SK-N-SH (cell line): ENCODE measurements at regions not wholly inside any gene's neighbourhood (a gene's known extent, or its start where the extent isn't known, plus 50 kb on each side); places are given as distances from the start of the nearest gene placed in this dataset.

Experiments used
- CTCF ChIA-PET: fragments of 300-600, 350-600 bp; formaldehyde crosslinking; extraction: SDS; loops from one replicate; lab custom pipeline; 2021; lab: Yijun Ruan, JAX
- POLR2A ChIA-PET: fragments of 350-600 bp; sonication (Branson Sonifier 250); formaldehyde crosslinking; extraction: SDS; loops from one replicate; lab custom pipeline; 2020; ENCODE audit warnings: antibody characterized with exemption, inconsistent platforms; lab: Yijun Ruan, JAX
- DNase-seq: peaks from one replicate; pipeline ENCODE4 v3.0.0; 2012
- H2AFZ ChIP-seq: fragments of 200-600 bp; sonication (generic); 2 replicates; pipeline ENCODE4 v1.8.1; 2016; ENCODE audit warnings: antibody characterized with exemption, mild to moderate bottlenecking, low read depth
- H3F3A ChIP-seq: fragments of 200-600 bp; sonication (generic); replicated peaks from 2 replicates; pipeline ENCODE3; 2016; ENCODE audit warnings: antibody characterized with exemption, mild to moderate bottlenecking; ENCODE audit not compliant: insufficient read depth
- H3K27ac ChIP-seq, 2 experiments: fragments of 200-500 bp in 1 of 2; fragments of 200-600 bp in 1 of 2; sonication (Bioruptor generic) in 1 of 2; sonication (generic), shearing (Covaris generic) in 1 of 2; 2 replicates each; pipeline versions ENCODE4 v1.5.1 to v1.6.1; 2014 to 2016; ENCODE audit warnings: low read depth in 2 of 2, inconsistent platforms in 1 of 2, low read length in 1 of 2, mild to moderate bottlenecking in 1 of 2, mixed read lengths in 1 of 2
- H3K27me3 ChIP-seq: fragments of 200-600 bp; sonication (generic), shearing (Covaris generic); 2 replicates; pipeline ENCODE4 v1.6.1; 2016; ENCODE audit warnings: mixed run types; ENCODE audit not compliant: insufficient read depth
- H3K36me3 ChIP-seq, 2 experiments: fragments of 200-500 bp in 1 of 2; fragments of 200-600 bp in 1 of 2; sonication (Bioruptor generic) in 1 of 2; sonication (generic) in 1 of 2; replicated peaks in 1 of 2; 2 replicates each; pipeline versions ENCODE3 to v1.5.1; 2014 to 2016; ENCODE audit warnings: low read length in 1 of 2, mild to moderate bottlenecking in 1 of 2; ENCODE audit not compliant: insufficient read depth in 2 of 2, control insufficient read depth in 1 of 2
- H3K4me1 ChIP-seq, 2 experiments: fragments of 200-500 bp in 1 of 2; fragments of 200-600 bp in 1 of 2; sonication (Bioruptor generic) in 1 of 2; sonication (generic), shearing (Covaris generic) in 1 of 2; 2 replicates each; pipeline versions ENCODE4 v1.5.1 to v1.6.1; 2014 to 2016; ENCODE audit warnings: low read depth in 1 of 2, low read length in 1 of 2, mixed run types in 1 of 2; ENCODE audit not compliant: insufficient read depth in 2 of 2, control insufficient read depth in 1 of 2
- H3K4me2 ChIP-seq: fragments of 200-600 bp; sonication (generic), shearing (Covaris generic); 2 replicates; pipeline ENCODE4 v1.6.1; 2017; ENCODE audit warnings: mixed run types
- H3K4me3 ChIP-seq, 2 experiments: fragments of 200-500 bp in 1 of 2; fragments of 200-600 bp in 1 of 2; sonication (Bioruptor generic) in 1 of 2; sonication (generic), shearing (Covaris generic) in 1 of 2; 2 replicates each; pipeline versions ENCODE4 v1.5.1 to v1.8.1; 2014 to 2016; ENCODE audit warnings: low read depth in 2 of 2, inconsistent platforms in 1 of 2, low read length in 1 of 2, mild to moderate bottlenecking in 1 of 2, mixed read lengths in 1 of 2, moderate library complexity in 1 of 2
- H3K79me2 ChIP-seq: fragments of 200-600 bp; sonication (generic); 2 replicates; pipeline ENCODE4 v1.8.1; 2017; ENCODE audit warnings: mild to moderate bottlenecking; ENCODE audit not compliant: insufficient read depth
- H3K9ac ChIP-seq: fragments of 200-600 bp; sonication (generic); 2 replicates; pipeline ENCODE4 v1.6.1; 2017; ENCODE audit warnings: mixed run types
- H3K9me2 ChIP-seq: fragments of 200-600 bp; sonication (generic); 2 replicates; pipeline ENCODE4 v1.6.1; 2017; ENCODE audit warnings: mixed run types
- H3K9me3 ChIP-seq: fragments of 200-600 bp; sonication (generic); 2 replicates; pipeline ENCODE4 v1.6.1; 2017; ENCODE audit warnings: mixed run types, mild to moderate bottlenecking, moderate library complexity
- H4K20me1 ChIP-seq: fragments of 200-600 bp; sonication (generic); 2 replicates; pipeline ENCODE4 v1.6.1; 2017; ENCODE audit warnings: mild to moderate bottlenecking, mixed run types; ENCODE audit not compliant: insufficient read depth
- FOSL2 ChIP-seq: IDR thresholded peaks from 2 replicates; pipeline ENCODE4 v1.4.0; 2012; ENCODE audit warnings: low read depth, mild to moderate bottlenecking, moderate library complexity, borderline replicate concordance
- GATA2 ChIP-seq: sonication (generic); formaldehyde crosslinking; IDR thresholded peaks from 2 replicates; pipeline ENCODE4 v1.5.0; 2020; ENCODE audit warnings: mild to moderate bottlenecking, missing genetic modification reagents
- IRF3 ChIP-seq: fragments of 150-350 bp; IDR thresholded peaks from 2 replicates; pipeline ENCODE4 v1.6.1; 2016; ENCODE audit warnings: mild to moderate bottlenecking, low read depth, low read length
- NFIC ChIP-seq: IDR thresholded peaks from 2 replicates; pipeline ENCODE4 v1.4.0; 2012; ENCODE audit warnings: borderline replicate concordance
- NRF1 ChIP-seq: IDR thresholded peaks from 2 replicates; pipeline ENCODE4 v1.6.1; 2012; ENCODE audit warnings: low read depth, mild to moderate bottlenecking, low read length
- RFX5 ChIP-seq: IDR thresholded peaks from 2 replicates; pipeline ENCODE4 v1.6.1; 2012; ENCODE audit warnings: mild to moderate bottlenecking, improper control_type of control experiment, low read length
- USF1 ChIP-seq: IDR thresholded peaks from 2 replicates; pipeline ENCODE4 v1.4.0; 2012; ENCODE audit warnings: low read depth, borderline replicate concordance
- YY1 ChIP-seq: IDR thresholded peaks from 2 replicates; pipeline ENCODE4 v1.4.0; 2012; ENCODE audit warnings: low read depth, mild to moderate bottlenecking
- WGBS: methylation state at CpG from one replicate; pipeline ENCODE4 v1.1.6; 2017; ENCODE audit warnings: low lambda C conversion rate; 5-methylcytosine and 5-hydroxymethylcytosine counted together
- TF ChIP-seq, protein P1 (sequence below): IDR thresholded peaks from 2 replicates; pipeline ENCODE4; 2012
- TF ChIP-seq, protein P2 (sequence below): fragments of 150-350 bp; IDR thresholded peaks from 2 replicates; pipeline ENCODE4 v1.6.1; 2017; ENCODE audit warnings: antibody characterized with exemption, low read length, low read depth, borderline replicate concordance
- TF ChIP-seq, protein P3 (sequence below): IDR thresholded peaks from 2 replicates; pipeline ENCODE4 v1.4.0; 2012; ENCODE audit warnings: low read depth

GRCh38 chr20:53880108-53880641 lies 190.2 kb downstream of the BCAS1 start:
- POLR2A ChIA-PET: no interaction called here

DNA sequence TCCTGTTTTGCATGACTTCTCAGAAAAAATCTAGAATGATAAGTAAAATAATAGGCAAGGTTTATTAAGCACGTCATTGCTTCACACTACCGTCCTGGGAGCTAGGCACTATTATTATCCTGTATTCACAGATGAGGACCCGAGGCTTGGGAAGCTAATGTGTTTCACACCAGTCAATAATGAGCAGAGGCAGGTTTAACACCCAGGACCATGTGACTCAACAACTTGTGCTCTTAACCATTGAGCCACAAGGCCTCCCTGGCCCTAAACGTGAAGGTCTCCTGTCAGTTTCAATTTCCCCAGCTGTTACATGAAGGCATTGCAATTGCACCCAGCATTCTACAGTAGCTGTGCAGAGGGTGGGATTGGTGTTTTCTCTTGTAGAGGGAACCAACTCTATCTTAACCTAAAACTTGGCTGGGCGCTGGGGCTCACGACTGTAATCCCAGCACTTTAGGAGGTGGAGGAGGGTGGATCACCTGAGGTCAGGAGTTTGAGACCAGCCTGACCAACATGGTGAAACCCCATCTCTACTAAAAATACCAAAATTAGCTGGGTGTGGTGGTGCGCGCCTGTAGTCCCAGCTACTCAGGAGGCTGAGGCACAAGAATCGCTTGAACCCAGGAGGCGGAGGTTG lies 191.2 kb downstream of the BCAS1 start:
- Histone ChIP-seq H3K4me1 (no peaks in the 10 kb centered on the region), H2AFZ (no peak overlapping the region), H3K9ac (no peak overlapping the region), H4K20me1 (no peaks in the 10 kb centered on the region), H3K9me3 (no peaks in the 10 kb centered on the region), H3K27me3 (no peaks in the 10 kb centered on the region), H3K36me3 (no peaks in the 10 kb centered on the region), H3F3A (peaks cover 33% of the 10 kb centered on the region), H3K27ac (no peak overlapping the region), H3K9me2 (no peaks in the 10 kb centered on the region), H3K4me2 (no peak overlapping the region), H3K79me2 (no peaks in the 10 kb centered on the region), H3K4me3 (no peak overlapping the region)
- ChIA-PET CTCF (interaction anchor here (0.6 kb wide), 1 partner anchor 17 kb away, joined by 3 read pairs; no protein-coding TSS in a partner anchor), POLR2A (no interaction called here)
- no peak for TF ChIP-seq RFX5
- TF ChIP-seq FOSL2: no peak
- TF ChIP-seq, protein P1, sequence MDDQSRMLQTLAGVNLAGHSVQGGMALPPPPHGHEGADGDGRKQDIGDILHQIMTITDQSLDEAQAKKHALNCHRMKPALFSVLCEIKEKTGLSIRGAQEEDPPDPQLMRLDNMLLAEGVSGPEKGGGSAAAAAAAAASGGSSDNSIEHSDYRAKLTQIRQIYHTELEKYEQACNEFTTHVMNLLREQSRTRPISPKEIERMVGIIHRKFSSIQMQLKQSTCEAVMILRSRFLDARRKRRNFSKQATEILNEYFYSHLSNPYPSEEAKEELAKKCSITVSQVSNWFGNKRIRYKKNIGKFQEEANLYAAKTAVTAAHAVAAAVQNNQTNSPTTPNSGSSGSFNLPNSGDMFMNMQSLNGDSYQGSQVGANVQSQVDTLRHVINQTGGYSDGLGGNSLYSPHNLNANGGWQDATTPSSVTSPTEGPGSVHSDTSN: no peak
- TF ChIP-seq NRF1: no peak
- no peak for TF ChIP-seq GATA2 (CRISPR knock-in tag)
- no peak for DNase-seq
- 96% methylated on average over 10 of the region's 10 CpGs for WGBS

More at GRCh38 chr20:53880108-53880641, 190.2 kb downstream of the BCAS1 start:
- Histone ChIP-seq H3K4me1 (no peaks in the 10 kb centered on the region), H3K9me3 (no peaks in the 10 kb centered on the region), H2AFZ (no peak overlapping the region), H3K79me2 (no peaks in the 10 kb centered on the region), H3K9ac (no peak overlapping the region), H3K36me3 (no peaks in the 10 kb centered on the region), H3K9me2 (no peaks in the 10 kb centered on the region), H3K27me3 (no peaks in the 10 kb centered on the region), H3K27ac (no peak overlapping the region), H3F3A (peaks cover 25% of the 10 kb centered on the region), H4K20me1 (no peaks in the 10 kb centered on the region), H3K4me2 (no peak overlapping the region), H3K4me3 (no peak overlapping the region)
- TF ChIP-seq YY1 (no peak), NFIC (no peak), USF1 (no peak), IRF3 (no peak)
- TF ChIP-seq, protein P2, sequence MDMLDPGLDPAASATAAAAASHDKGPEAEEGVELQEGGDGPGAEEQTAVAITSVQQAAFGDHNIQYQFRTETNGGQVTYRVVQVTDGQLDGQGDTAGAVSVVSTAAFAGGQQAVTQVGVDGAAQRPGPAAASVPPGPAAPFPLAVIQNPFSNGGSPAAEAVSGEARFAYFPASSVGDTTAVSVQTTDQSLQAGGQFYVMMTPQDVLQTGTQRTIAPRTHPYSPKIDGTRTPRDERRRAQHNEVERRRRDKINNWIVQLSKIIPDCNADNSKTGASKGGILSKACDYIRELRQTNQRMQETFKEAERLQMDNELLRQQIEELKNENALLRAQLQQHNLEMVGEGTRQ: no peak
- TF ChIP-seq, protein P3, sequence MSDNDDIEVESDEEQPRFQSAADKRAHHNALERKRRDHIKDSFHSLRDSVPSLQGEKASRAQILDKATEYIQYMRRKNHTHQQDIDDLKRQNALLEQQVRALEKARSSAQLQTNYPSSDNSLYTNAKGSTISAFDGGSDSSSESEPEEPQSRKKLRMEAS: no peak
- no peak for DNase-seq
- CTCF ChIA-PET: no interaction called here
- WGBS: 91% methylated on average over 9 of the region's 9 CpGs
